Kidney (tissue), 13 donors: ENCODE measurements at regions not wholly inside any gene's neighbourhood (a gene's known extent, or its start where the extent isn't known, plus 50 kb on each side); places are given as distances from the start of the nearest gene placed in this dataset.

Experiments
- DNase-seq, 5 donors: peaks; one replicate each; pipeline ENCODE4 v3.0.0-alpha.2; 2013 to 2020
- FAIRE-seq: peaks from 2 replicates; lab custom pipeline; 2012; peaks lifted over from hg19 to GRCh38; lab: Jason Lieb, UNC
- H3K27ac ChIP-seq, 2 donors: one replicate each; pipeline ENCODE4 v1.7.0; 2013; ENCODE audit warnings: low read depth in 2 of 2, low read length in 2 of 2, inconsistent platforms in 1 of 2
- H3K27me3 ChIP-seq: one replicate; pipeline ENCODE4 v1.7.1; 2013; ENCODE audit warnings: low read length, inconsistent platforms; ENCODE audit not compliant: control insufficient read depth, insufficient read depth
- H3K36me3 ChIP-seq, 3 donors: one replicate each; pipeline versions ENCODE4 v1.7.0 to v1.7.1; 2013; ENCODE audit warnings: low read length in 3 of 3, control low read depth in 1 of 3, inconsistent platforms in 1 of 3; ENCODE audit not compliant: insufficient read depth in 3 of 3, control insufficient read depth in 2 of 3
- H3K4me1 ChIP-seq, 3 donors: one replicate each; pipeline versions ENCODE4 v1.7.0 to v1.7.1; 2013; ENCODE audit warnings: low read length in 3 of 3, inconsistent platforms in 1 of 3, low read depth in 1 of 3; ENCODE audit not compliant: control insufficient read depth in 2 of 3, insufficient read depth in 2 of 3
- H3K4me3 ChIP-seq, 3 donors: one replicate each; pipeline versions ENCODE4 v1.7.0 to v1.8.1; 2013; ENCODE audit warnings: low read length in 3 of 3, control low read depth in 1 of 3, inconsistent platforms in 1 of 3
- H3K9ac ChIP-seq, 3 donors: one replicate each; pipeline versions ENCODE4 v1.7.0 to v1.7.1; 2013; ENCODE audit warnings: low read length in 3 of 3, control low read depth in 1 of 3, inconsistent platforms in 1 of 3
- H3K9me3 ChIP-seq, 3 donors: one replicate each; pipeline versions ENCODE4 v1.7.0 to v1.7.1; 2013; ENCODE audit warnings: low read length in 3 of 3, control low read depth in 1 of 3, inconsistent platforms in 1 of 3; ENCODE audit not compliant: control insufficient read depth in 2 of 3, insufficient read depth in 1 of 3
- CTCF ChIP-seq: IDR thresholded peaks from 3 replicates; pipeline ENCODE4 v1.5.1; 2012; ENCODE audit warnings: mild to moderate bottlenecking, moderate library complexity, borderline replicate concordance; ENCODE audit not compliant: insufficient read depth; ENCODE audit errors: extremely low read depth
- intact Hi-C: fragments of 100-400 bp; cut with DNase I; formaldehyde crosslinking; loops from one replicate; pipeline ENCODE4 v1.11.1; 2022
- donor health status: control.
- donor health status: control.
- donor health status: control.
- donor health status: control.
- donor health status: control.
- donor health status: DM: yes; HTN: yes; CAD: no.
- donor health status: Normal renal cell carcinoma (clear cell type).

- Histone ChIP-seq H3K4me1 (no peaks in the 10 kb centered on the region), H3K36me3 (no peaks in the 10 kb centered on the region), H3K9me3 (no peaks in the 10 kb centered on the region), H3K9ac (no peak overlapping the region), H3K27me3 (no peaks in the 10 kb centered on the region), H3K27ac (no peak overlapping the region), H3K4me3 (no peak overlapping the region)
- TF ChIP-seq CTCF: no peak
- FAIRE-seq (no peak), DNase-seq (no peak)
- intact Hi-C loops: no loop called here
Observed at GRCh38 chr5:63473335-63473967, 488.8 kb downstream of the HTR1A start.

- H3K4me1 ChIP-seq: no peaks in the 10 kb centered on the region
- H3K36me3 ChIP-seq: no peaks in the 10 kb centered on the region
- H3K27ac ChIP-seq: no peak overlapping the region
- H3K9ac ChIP-seq: no peak overlapping the region
- no peak overlapping the region for H3K4me3 ChIP-seq
- no peaks in the 10 kb centered on the region for H3K27me3 ChIP-seq
- intact Hi-C loops: no loop called here
- H3K9me3 ChIP-seq: no peaks in the 10 kb centered on the region
- FAIRE-seq (no peak), DNase-seq (no peak)
- TF ChIP-seq CTCF: no peak
Observed at GRCh38 chr5:63456279-63456678, 506.0 kb downstream of the HTR1A start.

- intact Hi-C loops: no loop called here
- Histone ChIP-seq H3K27ac (no peak overlapping the region), H3K9me3 (no peaks in the 10 kb centered on the region), H3K36me3 (no peaks in the 10 kb centered on the region), H3K4me1 (no peaks in the 10 kb centered on the region), H3K4me3 (no peak overlapping the region), H3K27me3 (no peaks in the 10 kb centered on the region), H3K9ac (no peak overlapping the region)
- DNase-seq (no peak), FAIRE-seq (no peak)
- TF ChIP-seq CTCF: no peak
Observed at GRCh38 chr5:63451188-63451587, 511.1 kb downstream of the HTR1A start.

GRCh38 chr5:63439537-63439936 lies 522.7 kb downstream of the HTR1A start:
- FAIRE-seq: no peak
- Histone ChIP-seq H3K27me3 (no peaks in the 10 kb centered on the region), H3K36me3 (no peaks in the 10 kb centered on the region), H3K27ac (no peak overlapping the region), H3K4me3 (no peak overlapping the region), H3K4me1 (no peaks in the 10 kb centered on the region), H3K9me3 (no peaks in the 10 kb centered on the region), H3K9ac (no peak overlapping the region)
- no peak for TF ChIP-seq CTCF
- intact Hi-C loops: no loop called here
- DNase-seq: no peak
